DND-41 (cell line): ENCODE measurements at regions not wholly inside any gene's neighbourhood (a gene's known extent, or its start where the extent isn't known, plus 50 kb on each side); places are given as distances from the start of the nearest gene placed in this dataset.

Experiments
- ATAC-seq: fragments of 200-7000 bp; cut with Tn5 transposase; 3 replicates; pipeline ENCODE4 v1.9.1; 2021; ENCODE audit warnings: low read depth; ENCODE audit not compliant: insufficient read depth
- DNase-seq: peaks from one replicate; pipeline ENCODE4 v3.0.0-alpha.2; 2020
- H2AFZ ChIP-seq: 2 replicates; pipeline ENCODE4 v1.6.0; 2012; ENCODE audit warnings: low read depth, low read length
- H3K27ac ChIP-seq: 2 replicates; pipeline ENCODE4 v1.5.1; 2012; ENCODE audit warnings: low read length, inconsistent platforms
- H3K27me3 ChIP-seq: fragments of 200-600 bp; sonication (generic); 2 replicates; pipeline ENCODE4 v1.6.0; 2012; ENCODE audit warnings: low read length, mild to moderate bottlenecking, inconsistent platforms; ENCODE audit not compliant: insufficient read depth, poor library complexity
- H3K36me3 ChIP-seq: 2 replicates; pipeline ENCODE4 v1.5.1; 2012; ENCODE audit warnings: low read length, inconsistent platforms; ENCODE audit not compliant: insufficient read depth
- H3K4me1 ChIP-seq: 2 replicates; pipeline ENCODE4 v1.5.1; 2012; ENCODE audit warnings: mild to moderate bottlenecking, low read length; ENCODE audit not compliant: insufficient read depth
- H3K4me2 ChIP-seq: 2 replicates; pipeline ENCODE4 v1.6.0; 2012; ENCODE audit warnings: mild to moderate bottlenecking, moderate library complexity, low read length, inconsistent platforms; ENCODE audit not compliant: insufficient read depth
- H3K4me3 ChIP-seq, 2 experiments: fragments of 200-600 bp in 1 of 2; shearing (Covaris generic) in 1 of 2; 2 replicates each; pipeline ENCODE4 v1.5.1; 2012 to 2016; ENCODE audit warnings: inconsistent platforms in 2 of 2, low read length in 2 of 2, mild to moderate bottlenecking in 2 of 2, low read depth in 1 of 2, moderate library complexity in 1 of 2
- H3K79me2 ChIP-seq: 2 replicates; pipeline ENCODE4 v1.6.0; 2012; ENCODE audit warnings: low read length, inconsistent platforms; ENCODE audit not compliant: insufficient read depth
- H3K9ac ChIP-seq: 2 replicates; pipeline ENCODE4 v1.6.0; 2012; ENCODE audit warnings: low read depth, mild to moderate bottlenecking, inconsistent platforms, low read length, moderate library complexity
- H3K9me3 ChIP-seq: 2 replicates; pipeline ENCODE4 v1.5.1; 2012; ENCODE audit warnings: low read length, moderate library complexity, mild to moderate bottlenecking, inconsistent platforms; ENCODE audit not compliant: insufficient read depth, severe bottlenecking
- H4K20me1 ChIP-seq: 2 replicates; pipeline ENCODE4 v1.6.0; 2012; ENCODE audit warnings: low read length; ENCODE audit not compliant: insufficient read depth
- CTCF ChIP-seq: IDR thresholded peaks from 2 replicates; pipeline ENCODE4 v1.5.1; 2012; ENCODE audit warnings: borderline replicate concordance, low read length, moderate library complexity, mild to moderate bottlenecking; ENCODE audit not compliant: poor library complexity, severe bottlenecking; ENCODE audit errors: extremely low read depth
- EZH2 ChIP-seq: IDR thresholded peaks from 3 replicates; pipeline ENCODE4 v1.6.1; 2012; ENCODE audit warnings: borderline replicate concordance, low read depth, mild to moderate bottlenecking, moderate library complexity, low read length, inconsistent platforms; ENCODE audit not compliant: severe bottlenecking

DNA sequence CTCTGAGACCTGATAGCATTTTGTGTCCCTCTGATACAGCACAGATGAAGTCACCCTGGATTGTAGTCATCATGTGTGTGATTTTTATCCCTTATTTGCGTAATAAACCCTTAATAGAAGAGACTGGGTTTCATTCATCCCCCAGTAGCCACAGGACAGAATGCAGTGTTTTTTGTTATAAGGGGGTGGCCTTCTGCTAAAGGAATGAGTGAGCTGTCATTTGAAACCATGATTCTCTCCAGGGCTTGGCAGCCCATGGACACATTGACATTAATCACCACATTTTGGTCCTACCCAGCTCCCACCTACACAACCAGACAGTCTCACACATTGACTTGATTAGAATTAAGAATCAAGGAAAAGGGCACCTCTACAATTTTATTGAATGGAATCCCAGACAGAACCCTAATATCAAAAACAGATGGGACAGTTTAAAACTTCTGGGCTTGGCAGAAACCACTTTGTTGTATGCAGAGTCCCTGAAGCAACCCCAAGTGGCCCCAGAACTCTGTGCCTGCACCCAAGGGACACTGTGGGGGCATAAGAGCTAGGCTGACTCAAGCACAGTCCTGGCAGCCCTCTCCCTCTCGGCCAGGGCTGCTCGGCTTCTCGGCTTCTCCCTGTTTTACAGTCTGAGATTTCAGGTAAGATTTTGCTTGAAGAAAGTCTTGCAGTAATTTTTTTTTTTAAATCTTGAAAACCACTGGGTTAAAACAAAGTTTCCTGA, 254.0 kb upstream of the SLC14A2 start:
- no peaks in the 10 kb centered on the region for H3K4me1 ChIP-seq
- no peak overlapping the region for H3K4me2 ChIP-seq
- ATAC-seq (no peak), DNase-seq (no peak)
- no peaks in the 10 kb centered on the region for H3K79me2 ChIP-seq
- H3K36me3 ChIP-seq, result no peaks in the 10 kb centered on the region
- no peak for TF ChIP-seq EZH2
- no peak for TF ChIP-seq CTCF
- peaks cover 3% of the 10 kb centered on the region for H3K27me3 ChIP-seq
- H3K9me3 ChIP-seq, result no peaks in the 10 kb centered on the region
- no peak overlapping the region for H3K4me3 ChIP-seq
- no peak overlapping the region for H2AFZ ChIP-seq
- no peak overlapping the region for H3K27ac ChIP-seq
- H4K20me1 ChIP-seq, result no peaks in the 10 kb centered on the region
- H3K9ac ChIP-seq, result no peak overlapping the region

GRCh38 chr18:45363196-45363595, 252.1 kb upstream of the SLC14A2 start:
- Histone ChIP-seq H3K27me3 (peaks cover 3% of the 10 kb centered on the region), H2AFZ (no peak overlapping the region), H3K9me3 (no peaks in the 10 kb centered on the region), H4K20me1 (no peaks in the 10 kb centered on the region), H3K36me3 (no peaks in the 10 kb centered on the region), H3K27ac (no peak overlapping the region), H3K4me3 (no peak overlapping the region), H3K9ac (no peak overlapping the region), H3K4me1 (no peaks in the 10 kb centered on the region), H3K4me2 (no peak overlapping the region), H3K79me2 (no peaks in the 10 kb centered on the region)
- no peak for ATAC-seq
- no peak for DNase-seq
- TF ChIP-seq CTCF (no peak), EZH2 (no peak)

GRCh38 chr18:45365835-45366234, 249.4 kb upstream of the SLC14A2 start:
- H3K79me2 ChIP-seq, result no peaks in the 10 kb centered on the region
- no peaks in the 10 kb centered on the region for H3K36me3 ChIP-seq
- no peak for TF ChIP-seq EZH2
- no peak for TF ChIP-seq CTCF
- peaks cover 3% of the 10 kb centered on the region for H3K27me3 ChIP-seq
- no peak overlapping the region for H3K4me3 ChIP-seq
- DNase-seq (no peak), ATAC-seq (no peak)
- no peaks in the 10 kb centered on the region for H4K20me1 ChIP-seq
- no peak overlapping the region for H3K4me2 ChIP-seq
- no peaks in the 10 kb centered on the region for H3K9me3 ChIP-seq
- H3K4me1 ChIP-seq, result no peaks in the 10 kb centered on the region
- H3K27ac ChIP-seq, result no peak overlapping the region
- no peak overlapping the region for H2AFZ ChIP-seq
- H3K9ac ChIP-seq, result no peak overlapping the region
